GM10248 (cell line): ENCODE measurements at regions not wholly inside any gene's neighbourhood (a gene's known extent, or its start where the extent isn't known, plus 50 kb on each side); places are given as distances from the start of the nearest gene placed in this dataset.
"Not testable (repeated sequence)": the region's sequence is repeated elsewhere in the genome, so short reads cannot be mapped to it uniquely, and the experiment has no call there.

Experiments
- CTCF ChIA-PET: fragments of 300-600 bp; sonication (Branson Sonifier 250); formaldehyde crosslinking; extraction: SDS; loops from one replicate; lab custom pipeline; 2021; ENCODE audit warnings: antibody characterized with exemption; lab: Yijun Ruan, JAX
- POLR2A ChIA-PET: fragments of 350-650 bp; sonication (Branson Sonifier 250); formaldehyde crosslinking; extraction: SDS; loops from one replicate; lab custom pipeline; 2020; ENCODE audit warnings: antibody characterized with exemption; lab: Yijun Ruan, JAX
- DNase-seq: peaks from one replicate; pipeline ENCODE4 v3.0.0; 2012; ENCODE audit errors: extremely low spot score
- CTCF ChIP-seq: IDR thresholded peaks from 2 replicates; pipeline ENCODE4 v1.5.1; 2012; ENCODE audit warnings: mild to moderate bottlenecking, low read depth; ENCODE audit errors: extremely low read depth, missing control alignments, control extremely low read depth

GRCh38 chr18:9000733-9001132 lies 101.8 kb upstream of the NDUFV2 start:
- POLR2A ChIA-PET, result no interaction called here
- no peak for TF ChIP-seq CTCF
- CTCF ChIA-PET, result interaction anchor here (4.0 kb wide), 1 partner anchor 12 kb away, joined by 21 read pairs; no protein-coding TSS in a partner anchor
- no peak for DNase-seq

GRCh38 chr18:9001209-9001608 lies 101.3 kb upstream of the NDUFV2 start:
- no peak for TF ChIP-seq CTCF
- DNase-seq, result no peak
- POLR2A ChIA-PET, result no interaction called here
- CTCF ChIA-PET, result interaction anchor here (4.0 kb wide), 1 partner anchor 13 kb away, joined by 21 read pairs; no protein-coding TSS in a partner anchor

GRCh38 chr18:9003406-9004100 lies 98.9 kb upstream of the NDUFV2 start:
- POLR2A ChIA-PET, result no interaction called here
- DNase-seq, result no peak
- TF ChIP-seq CTCF, result no peak
- CTCF ChIA-PET, result interaction anchor here (2.4 kb wide), 1 partner anchor 16 kb away, joined by 6 read pairs; no protein-coding TSS in a partner anchor

- POLR2A ChIA-PET, DNase-seq: not testable (repeated sequence)
- CTCF ChIA-PET, result interaction anchor here (1.6 to 2.4 kb wide), 2 partner anchors 9 to 16 kb away, joined by 3 to 6 read pairs; no protein-coding TSS in a partner anchor
Measured at GRCh38 chr18:9004308-9004707, 98.2 kb upstream of the NDUFV2 start.

GRCh38 chr18:9007700-9008099 lies 94.8 kb upstream of the NDUFV2 start:
- CTCF ChIA-PET, POLR2A ChIA-PET, DNase-seq: not testable (repeated sequence)

- ChIA-PET CTCF (no interaction called here), POLR2A (no interaction called here)
- TF ChIP-seq CTCF, result no peak
- no peak for DNase-seq
Measured at GRCh38 chr18:9008200-9008708, 94.2 kb upstream of the NDUFV2 start.

GRCh38 chr18:9008709-9009635 lies 93.5 kb upstream of the NDUFV2 start:
- ChIA-PET POLR2A (no interaction called here), CTCF (no interaction called here)
- no peak for TF ChIP-seq CTCF
- DNase-seq, result no peak
